HG03060 (cell line): ENCODE measurements at regions not wholly inside any gene's neighbourhood (a gene's known extent, or its start where the extent isn't known, plus 50 kb on each side); places are given as distances from the start of the nearest gene placed in this dataset.

Source experiments
- ATAC-seq: cut with Tn5 transposase; IDR thresholded peaks from one replicate; pipeline ENCODE4 v1.9.1; 2021; ENCODE audit warnings: low read depth, moderate number of reproducible peaks; ENCODE audit not compliant: unreplicated experiment

DNA sequence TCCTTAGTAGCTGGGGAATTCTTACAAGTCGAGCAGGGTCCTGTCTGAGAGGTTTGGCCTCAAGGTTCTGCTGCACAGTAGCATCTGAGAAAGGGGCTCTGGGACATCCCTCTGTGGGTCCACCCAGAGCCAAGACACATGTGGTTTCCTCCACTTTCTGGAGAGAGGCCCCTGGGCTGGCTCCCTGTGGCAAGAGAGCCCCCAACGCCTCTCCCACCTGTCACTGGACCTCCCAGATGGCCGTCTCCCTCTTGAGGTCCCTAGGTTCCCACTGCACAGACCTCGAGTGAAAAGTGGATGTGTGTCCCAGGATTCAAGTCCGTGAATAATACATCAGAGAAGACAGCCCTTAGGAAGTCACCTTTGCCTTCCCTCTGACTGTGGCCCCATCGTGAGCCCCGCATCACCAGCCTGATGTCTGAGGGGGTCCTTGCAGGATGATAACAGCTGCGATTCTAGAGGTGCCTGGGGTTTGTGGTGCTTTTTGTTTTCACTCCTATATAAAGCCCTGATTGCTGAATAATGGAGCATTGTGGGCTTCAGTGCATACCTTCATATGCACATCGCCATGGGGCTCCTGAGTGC is 319.0 kb downstream of the GLRX3 start:
- ATAC-seq = no peak

DNA sequence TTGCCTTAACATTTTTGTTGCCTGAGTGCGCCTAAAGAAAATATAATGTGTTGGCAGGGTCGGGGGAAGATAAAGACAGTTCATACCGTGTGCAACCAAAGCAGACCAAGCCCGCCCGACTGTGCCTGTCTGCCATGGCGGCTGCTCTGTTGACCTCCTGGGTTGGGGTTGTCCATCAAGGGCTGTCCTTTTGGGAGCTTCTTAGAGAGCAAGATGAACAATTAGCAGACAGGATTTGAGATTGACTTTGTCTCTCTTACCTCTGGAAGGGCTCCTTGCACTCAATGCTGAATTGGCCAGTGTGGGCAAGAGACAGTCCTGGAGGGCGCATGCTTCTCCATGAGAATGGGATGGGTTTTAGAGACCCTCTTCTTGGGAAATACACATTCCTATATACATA is 319.6 kb downstream of the GLRX3 start:
- no peak for ATAC-seq

DNA sequence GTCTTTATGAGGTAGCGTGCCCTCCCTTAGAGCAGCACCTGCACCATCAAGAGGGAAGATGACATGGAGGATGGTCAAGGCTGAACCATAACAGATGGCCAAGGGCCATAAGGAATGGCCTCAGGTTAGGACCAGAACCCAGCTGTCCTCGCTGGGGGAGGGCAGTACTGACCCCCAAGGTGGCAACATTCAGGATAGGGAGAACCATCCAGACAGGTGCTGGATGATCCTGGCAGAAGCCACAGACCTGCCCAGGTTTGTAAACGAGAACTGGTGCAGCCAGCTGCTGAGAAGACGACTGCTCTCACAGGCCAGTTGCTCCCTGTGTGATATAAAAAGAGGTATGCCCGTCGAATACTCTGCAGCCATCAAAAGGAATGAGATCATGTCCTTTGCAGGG is 320.4 kb downstream of the GLRX3 start:
- no peak for ATAC-seq

DNA sequence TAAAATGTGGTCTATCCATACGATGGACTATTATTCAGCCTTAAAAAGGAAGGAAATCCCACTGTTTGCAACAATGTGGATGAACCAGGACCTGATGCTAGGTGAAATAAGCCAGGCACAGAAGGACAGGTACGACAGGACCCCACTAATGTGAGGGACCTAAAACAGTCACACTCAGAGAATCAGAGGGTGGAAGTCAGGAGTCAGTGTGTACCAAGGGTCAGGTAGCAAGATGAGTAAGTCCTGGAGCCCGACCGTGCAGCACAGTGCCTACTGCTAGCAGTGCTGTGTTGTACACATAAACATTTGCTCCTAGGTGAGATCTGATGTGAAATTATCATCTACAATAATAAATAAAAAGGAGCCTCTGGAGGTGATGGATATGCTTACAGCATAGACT is 322.3 kb downstream of the GLRX3 start:
- ATAC-seq = no peak

DNA sequence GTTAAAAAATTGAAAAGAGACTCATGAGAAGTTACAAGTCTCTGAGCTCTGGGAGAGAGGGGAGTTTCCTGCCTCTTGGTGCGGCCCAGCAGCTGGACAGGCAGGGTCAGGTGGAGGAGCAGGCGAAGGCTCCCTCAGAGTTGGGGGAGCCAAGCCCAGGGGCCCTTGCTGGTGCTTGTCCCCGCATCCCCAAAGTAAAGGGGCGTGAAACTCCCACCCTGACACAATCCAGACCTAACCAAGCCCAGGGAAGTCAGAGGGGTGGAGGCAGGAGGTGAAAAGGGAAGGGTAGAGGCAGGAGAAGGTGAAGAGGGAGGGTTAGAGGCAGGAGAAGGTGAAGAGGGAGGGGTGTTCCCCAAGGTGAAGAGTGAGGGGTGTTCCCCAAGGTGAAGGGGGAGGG is 322.8 kb downstream of the GLRX3 start:
- no peak for ATAC-seq

DNA sequence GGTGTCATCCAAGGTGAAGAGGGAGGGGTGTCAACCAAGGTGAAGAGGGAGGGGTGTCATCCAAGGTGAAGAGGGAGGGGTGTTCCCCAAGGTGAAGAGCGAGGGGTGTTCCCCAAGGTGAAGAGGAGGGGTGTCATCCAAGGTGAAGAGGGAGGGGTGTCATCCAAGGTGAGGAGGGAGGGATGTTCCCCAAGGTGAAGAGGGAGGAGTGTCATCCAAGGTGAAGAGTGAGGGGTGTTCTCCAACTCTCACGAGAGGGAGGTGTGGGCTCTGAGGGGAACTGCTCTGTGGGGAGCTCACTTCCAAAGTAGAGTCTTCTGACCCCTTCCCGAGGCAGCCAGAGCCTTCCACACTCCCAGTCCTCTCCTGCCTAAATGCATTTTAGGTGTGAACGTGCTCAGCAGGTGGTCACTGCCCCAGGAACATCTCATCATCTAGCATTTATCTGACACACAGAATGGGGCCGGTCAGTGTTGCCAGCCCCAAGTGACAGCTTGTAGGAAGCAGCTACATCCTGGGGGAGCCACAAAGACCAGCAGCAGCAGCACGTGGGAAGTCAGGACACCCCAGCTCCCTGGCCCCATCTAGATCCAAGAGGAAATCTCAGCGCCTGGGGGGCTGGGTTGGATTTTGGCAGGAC is 323.8 kb downstream of the GLRX3 start:
- no peak for ATAC-seq

DNA sequence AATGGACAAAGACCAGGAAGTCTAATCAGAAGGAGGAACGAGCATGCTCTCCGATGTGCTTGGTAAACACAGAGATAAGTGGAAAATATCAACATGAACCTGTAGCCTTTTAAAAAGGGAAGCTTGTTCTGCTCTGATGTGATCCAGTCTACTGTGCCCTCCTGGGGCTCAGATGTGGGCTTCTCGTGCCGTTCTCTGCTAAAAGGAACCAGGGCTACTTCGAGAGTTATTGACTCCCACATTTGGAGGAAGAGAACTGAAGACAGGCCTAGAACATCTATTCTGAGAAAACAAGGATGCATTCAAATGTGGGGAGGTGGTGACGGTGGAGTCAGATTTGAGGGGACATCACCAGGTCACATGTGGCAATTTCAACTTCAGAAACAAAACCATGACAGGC is 325.4 kb downstream of the GLRX3 start:
- ATAC-seq = no peak

DNA sequence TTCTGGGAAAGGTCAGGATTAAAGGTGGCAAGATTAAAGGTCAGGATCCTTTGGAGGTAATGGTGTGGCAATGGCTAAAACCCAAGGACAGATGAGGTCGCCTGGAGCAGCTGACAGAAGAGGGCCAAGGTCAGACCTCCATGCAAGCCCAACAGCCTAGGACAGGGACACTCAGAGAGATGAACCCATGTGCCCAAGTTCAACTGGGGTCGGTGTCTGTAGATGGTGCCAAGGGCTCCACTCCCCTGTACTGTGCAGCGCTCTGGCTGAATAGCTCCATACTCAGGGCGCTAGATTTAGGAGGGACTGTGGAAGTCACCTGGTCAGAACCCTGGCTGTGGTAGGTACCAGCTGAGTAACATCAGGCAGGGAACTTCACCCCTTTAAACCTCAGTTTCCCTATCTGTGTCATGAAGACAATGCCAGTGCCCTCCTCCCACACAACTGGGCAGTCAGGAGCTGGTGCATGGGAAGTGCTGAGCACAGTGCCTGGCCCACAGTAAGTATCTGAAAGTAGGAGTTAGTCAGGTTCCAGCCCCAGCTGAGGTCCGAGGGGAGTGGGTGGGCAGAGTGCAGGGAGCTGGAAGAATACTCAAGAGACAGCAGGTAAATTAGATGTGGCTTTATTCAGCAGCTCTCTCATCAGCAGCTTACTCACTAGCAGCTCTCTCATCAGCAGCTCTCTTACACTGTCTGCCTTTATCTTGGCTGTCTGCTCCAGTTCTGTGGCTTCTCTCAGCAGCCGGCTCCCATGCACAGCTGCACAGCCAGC is 327.1 kb downstream of the GLRX3 start:
- no peak for ATAC-seq

DNA sequence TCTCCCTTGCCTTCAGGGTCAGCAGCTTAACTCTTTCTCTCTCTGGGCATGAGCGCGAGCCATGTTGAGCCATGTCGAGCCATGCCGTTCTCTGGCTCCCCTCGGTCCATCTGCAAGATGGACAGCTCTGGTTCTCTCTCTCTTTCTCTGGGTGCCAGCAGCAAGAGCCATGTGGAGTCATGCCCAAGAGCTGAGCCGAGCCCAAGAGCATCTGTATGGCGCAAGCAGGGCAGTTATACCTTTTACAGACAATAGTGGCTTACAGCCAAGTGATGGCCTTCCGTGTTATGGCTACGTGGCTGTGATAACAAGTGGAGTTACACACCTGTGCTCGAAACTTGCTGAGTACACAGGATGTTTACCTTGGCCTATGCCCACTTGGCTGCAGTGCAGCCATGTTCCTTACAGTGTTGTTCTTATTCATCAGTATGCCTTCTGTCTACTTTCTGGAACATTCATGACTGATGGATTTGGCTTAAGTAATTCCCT is 327.7 kb downstream of the GLRX3 start:
- no peak for ATAC-seq

DNA sequence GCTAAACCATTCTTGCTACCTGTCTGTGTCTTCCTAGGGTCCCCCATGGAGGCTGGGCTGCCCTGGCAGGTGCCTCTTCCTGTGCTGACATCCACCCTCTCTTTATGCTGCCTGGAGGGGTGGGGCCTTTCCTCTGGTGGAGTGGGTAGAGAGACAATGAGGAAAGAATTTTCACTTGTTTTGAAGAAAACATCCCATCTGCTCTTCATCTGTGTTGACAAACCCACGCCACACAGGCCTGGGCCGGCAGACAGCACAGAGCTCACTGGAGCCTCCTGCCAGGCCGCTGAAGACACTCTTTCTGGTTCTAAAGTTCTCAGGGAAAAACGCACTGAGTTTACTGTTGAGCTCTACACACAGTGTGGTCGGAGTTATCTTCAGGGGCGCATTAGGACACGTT is 328.2 kb downstream of the GLRX3 start:
- ATAC-seq = no peak

DNA sequence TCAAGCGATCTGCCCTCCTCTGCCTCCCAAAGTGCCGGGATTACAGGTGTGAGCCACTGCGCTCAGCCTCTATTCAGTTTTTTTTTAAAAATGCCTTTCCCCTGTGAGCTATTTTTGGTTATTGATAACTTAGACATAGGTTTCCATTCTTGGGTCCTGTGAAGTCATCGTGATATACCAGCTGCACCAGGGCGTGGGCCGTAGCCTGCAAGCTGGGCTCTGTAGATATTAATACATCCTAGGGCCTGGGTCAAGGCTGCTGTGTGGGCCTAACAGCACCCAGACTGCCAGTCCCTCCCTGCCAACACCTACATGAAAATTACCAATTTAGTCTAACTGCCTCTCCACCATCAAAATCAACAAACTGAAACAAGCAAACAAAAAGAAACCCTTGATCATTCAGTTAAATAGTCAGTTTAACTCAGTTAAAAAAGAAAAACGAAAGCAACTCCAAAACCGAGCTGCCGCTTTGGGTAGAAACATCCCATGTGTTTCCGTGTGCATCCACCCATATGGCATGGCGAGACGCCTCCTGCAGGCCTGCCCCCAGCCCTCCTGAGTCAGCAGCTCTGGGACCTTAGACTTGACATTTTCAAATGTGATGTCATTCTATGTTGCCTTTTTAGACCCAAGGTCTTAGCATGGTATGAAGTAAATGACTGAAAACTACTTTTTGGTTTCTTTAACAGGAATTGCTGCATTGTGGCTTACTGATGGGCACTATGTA is 330.2 kb downstream of the GLRX3 start:
- no peak for ATAC-seq

DNA sequence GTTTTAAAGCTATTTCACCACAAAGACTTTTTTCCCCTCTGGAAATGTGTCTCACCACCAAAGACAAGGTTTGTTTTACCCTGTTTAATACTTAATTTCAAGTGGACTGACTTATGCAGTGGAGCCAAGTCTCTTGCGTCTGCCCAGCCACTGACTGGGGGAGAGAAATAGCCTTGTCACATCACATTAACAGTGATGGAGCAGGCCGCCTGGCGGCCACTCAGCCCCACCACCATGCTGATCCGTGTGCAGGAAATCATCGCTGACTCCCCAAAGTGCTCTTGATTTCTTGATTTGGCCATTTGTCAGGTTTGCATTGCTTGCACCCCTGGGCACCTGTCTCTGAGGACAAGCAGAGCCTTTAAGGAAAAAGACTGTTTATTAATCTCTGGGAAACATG is 334.1 kb downstream of the GLRX3 start:
- ATAC-seq = no peak

DNA sequence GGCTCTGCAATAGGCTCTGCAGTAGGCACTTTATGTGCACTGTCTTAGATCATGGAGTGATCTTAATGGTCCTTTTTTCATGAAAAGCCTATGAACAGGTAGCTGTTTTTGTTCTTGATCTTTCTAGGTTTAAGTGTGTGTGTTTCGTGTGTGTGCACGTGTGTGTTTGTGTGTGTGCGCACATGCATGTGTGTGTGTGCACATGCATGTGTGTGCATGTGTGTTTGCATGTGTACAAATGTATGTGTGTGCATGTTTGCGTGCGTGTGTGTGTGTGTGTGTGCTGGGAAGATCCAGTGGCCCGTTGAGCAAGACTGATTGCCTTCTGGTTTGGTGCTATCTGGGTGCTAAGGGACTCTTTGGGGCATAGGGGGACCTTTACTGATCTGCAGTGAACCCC is 334.8 kb downstream of the GLRX3 start:
- no peak for ATAC-seq

DNA sequence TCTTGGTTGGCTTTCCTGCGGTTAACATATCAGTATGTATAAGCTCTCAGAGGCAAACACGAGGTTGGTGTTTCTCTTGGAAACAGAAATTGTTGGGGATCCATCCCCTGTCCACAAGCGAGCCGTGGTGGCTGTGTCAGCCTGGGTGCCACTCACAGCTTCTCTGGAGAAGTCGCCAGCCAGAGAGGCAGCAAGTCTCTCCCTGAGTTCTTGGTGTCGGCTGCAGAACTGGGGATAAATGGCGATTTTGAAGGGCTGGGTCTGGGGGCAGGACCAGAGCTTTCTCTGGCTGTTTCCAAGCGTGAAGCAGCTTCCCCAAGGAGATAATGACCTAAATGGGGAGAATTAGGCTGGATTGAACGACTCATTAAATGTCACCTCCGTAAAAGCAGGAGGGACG is 335.3 kb downstream of the GLRX3 start:
- no peak for ATAC-seq

DNA sequence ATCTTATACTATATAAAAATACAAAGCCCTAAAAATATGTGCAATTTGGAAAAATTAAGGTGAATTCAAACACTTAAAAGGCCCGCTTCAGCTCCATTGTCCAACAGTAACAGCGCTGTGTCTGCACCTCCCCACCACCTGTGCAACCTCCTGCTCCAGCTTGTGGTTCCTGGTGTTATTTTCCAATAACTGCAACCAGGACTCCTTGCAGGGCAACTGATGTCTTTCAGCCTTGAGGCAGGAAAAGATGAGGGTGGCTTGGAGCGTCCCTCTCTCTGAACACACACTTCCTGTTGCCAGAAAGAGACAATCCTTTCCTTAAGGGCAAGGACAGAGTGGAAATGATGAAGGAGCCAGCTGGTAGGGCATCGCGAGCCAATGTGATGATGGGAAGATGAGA is 336.0 kb downstream of the GLRX3 start:
- no peak for ATAC-seq

DNA sequence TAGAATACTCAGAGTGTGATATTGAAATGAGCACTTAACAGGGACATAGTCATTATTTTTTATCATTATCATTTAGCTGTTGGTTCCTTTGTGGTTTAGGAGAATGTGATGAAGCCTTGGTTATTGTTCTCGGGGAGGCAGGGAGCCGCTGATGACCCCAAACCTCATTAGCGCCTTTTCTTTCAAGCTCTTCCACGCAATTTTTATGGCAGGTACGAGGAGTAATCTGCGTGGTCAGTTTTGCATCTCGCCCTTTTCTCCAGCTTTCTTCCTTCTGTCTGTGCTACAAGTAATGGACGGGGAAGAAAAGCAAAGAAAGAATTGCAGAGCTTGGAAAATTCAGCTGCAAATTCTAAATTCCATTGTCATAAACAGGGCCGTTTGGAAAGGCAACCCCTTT is 338.4 kb downstream of the GLRX3 start:
- no peak for ATAC-seq

DNA sequence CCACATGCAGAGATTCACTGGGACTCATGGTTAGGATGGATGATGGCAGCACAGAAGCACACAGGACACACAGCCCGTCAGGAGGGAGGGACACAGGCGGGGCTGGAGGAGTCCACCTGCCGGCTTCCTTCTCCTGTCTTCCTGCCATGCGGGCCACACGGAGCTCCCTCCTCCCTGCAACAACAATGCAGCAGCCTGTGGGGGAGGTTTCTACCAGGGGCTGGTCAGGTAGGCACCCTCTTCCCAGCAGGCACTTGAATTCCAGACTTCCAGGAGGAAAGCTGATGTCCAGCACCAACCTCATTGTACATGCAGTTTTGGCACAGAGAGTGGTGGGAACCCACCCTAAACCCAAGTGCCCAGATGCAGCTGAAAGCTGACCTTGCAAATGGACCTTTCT is 341.2 kb downstream of the GLRX3 start:
- no peak for ATAC-seq

DNA sequence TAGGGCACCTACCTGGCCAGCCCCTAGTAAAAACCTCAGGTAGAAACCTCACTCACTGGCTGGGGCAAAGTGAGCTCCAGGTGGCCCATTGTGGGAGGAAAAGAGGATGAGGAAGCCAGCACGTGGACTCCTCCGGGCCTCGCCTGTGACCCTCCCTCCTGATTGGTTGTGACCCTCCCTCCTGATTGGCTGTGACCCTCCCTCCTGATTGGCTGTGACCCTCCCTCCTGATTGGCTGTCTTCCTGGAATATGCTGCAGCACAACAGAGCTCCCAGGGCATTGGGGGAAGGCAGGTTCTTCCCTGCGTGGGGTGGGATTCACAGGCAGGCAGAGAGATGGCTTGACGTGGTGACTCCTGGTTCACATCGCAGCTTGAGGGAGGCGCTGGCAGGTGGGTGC is 343.0 kb downstream of the GLRX3 start:
- ATAC-seq = no peak

DNA sequence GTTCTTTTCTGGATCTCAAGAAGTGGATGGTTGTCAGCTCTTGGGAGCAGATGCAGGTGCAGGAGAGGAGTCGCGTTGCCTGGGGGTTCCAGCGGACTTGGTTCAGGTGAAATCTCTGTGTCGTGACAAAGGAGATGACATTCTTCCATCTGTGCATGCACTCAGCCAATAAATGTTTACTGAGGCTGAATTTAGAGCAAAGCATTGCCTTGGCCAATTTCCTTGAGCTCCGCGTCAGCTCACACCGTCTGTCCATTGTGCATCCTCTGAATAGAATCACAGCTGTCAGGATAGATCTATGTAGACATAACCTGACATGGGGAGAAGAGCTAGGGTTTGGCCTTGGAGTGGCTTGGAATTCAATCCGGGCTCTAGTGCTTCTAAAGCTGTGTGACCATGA is 343.7 kb downstream of the GLRX3 start:
- no peak for ATAC-seq

DNA sequence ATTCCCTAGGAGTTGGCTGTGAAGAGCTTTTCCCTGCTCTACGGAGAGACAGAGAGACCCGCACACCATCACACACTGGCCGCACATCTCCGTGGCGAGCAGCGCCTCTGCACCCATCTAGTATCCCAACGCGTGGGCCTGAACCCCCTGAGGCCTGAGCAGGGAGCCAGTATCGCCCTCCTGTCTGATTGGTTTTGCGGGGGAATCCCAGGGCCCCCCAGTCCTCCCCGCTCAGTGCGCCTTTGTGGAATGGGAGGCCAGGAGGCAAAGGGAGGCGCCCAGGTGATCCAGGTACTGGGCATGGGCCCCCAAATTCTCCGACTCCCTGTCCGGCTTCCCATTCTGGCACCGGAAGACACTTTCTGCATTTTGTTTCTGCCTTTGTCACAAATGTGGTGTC is 344.3 kb downstream of the GLRX3 start:
- ATAC-seq = no peak
